ENCODE measurements at regions not wholly inside any gene's neighbourhood (a gene's known extent, or its start where the extent isn't known, plus 50 kb on each side); places are given as distances from the start of the nearest gene placed in this dataset.

- TF ChIP-seq CTCF (IDR thresholded peaks at IDR 0.05; ENCODE audit: low read length) (no peak), EZH2 (optimal IDR thresholded peaks at IDR 0.05; ENCODE audit: low read depth, low read length) (no peak)
Observed at GRCh38 chr11:43129329-43129728, 182.5 kb upstream of the API5 start.

Measured in MM.1S (cell line).